Panc1 (cell line): ENCODE measurements at regions not wholly inside any gene's neighbourhood (a gene's known extent, or its start where the extent isn't known, plus 50 kb on each side); places are given as distances from the start of the nearest gene placed in this dataset.
"Not testable (repeated sequence)": the region's sequence is repeated elsewhere in the genome, so short reads cannot be mapped to it uniquely, and the experiment has no call there.

Experiments used
- ATAC-seq: fragments of 200-7000 bp; cut with Tn5 transposase; 2 replicates; pipeline ENCODE4 v1.9.1; 2020; ENCODE audit warnings: mild to moderate bottlenecking, moderate library complexity
- BruUV-seq: library from RNA; stranded (reverse); fragments of 400-500 nt; replicated peaks from 2 replicates; lab custom pipeline; 2021; lab: Mats Ljungman, UMichigan
- CTCF ChIA-PET: fragments of 300-600 bp; sonication (Branson Sonifier 250); formaldehyde crosslinking; loops from one replicate; lab custom pipeline; 2022; ENCODE audit warnings: antibody characterized with exemption; lab: Charles Lee
- POLR2A ChIA-PET: fragments of 300-600 bp; sonication (Branson Sonifier 250); formaldehyde crosslinking; loops from one replicate; lab custom pipeline; 2022; ENCODE audit warnings: antibody characterized with exemption; lab: Charles Lee
- DNase-seq: peaks from one replicate; pipeline ENCODE4 v3.0.0-alpha.2; 2010; ENCODE audit warnings: low read depth, low spot score
- H3K27ac ChIP-seq: 2 replicates; pipeline ENCODE4 v1.5.1; 2011; ENCODE audit warnings: mild to moderate bottlenecking, low read length, inconsistent platforms
- H3K27me3 ChIP-seq: fragments of 200-500 bp; sonication (Bioruptor generic); 2 replicates; pipeline ENCODE4 v1.6.0; 2014; ENCODE audit warnings: low read length, inconsistent platforms; ENCODE audit not compliant: control insufficient read depth, insufficient read depth
- H3K36me3 ChIP-seq: fragments of 200-500 bp; sonication (Bioruptor generic); 2 replicates; pipeline ENCODE4 v1.5.1; 2014; ENCODE audit warnings: inconsistent platforms, mild to moderate bottlenecking, low read length, moderate library complexity; ENCODE audit not compliant: control insufficient read depth, insufficient read depth
- H3K4me1 ChIP-seq: 2 replicates; pipeline ENCODE4 v1.5.1; 2011; ENCODE audit warnings: inconsistent platforms, mild to moderate bottlenecking, low read length, moderate library complexity; ENCODE audit not compliant: control insufficient read depth, insufficient read depth
- H3K4me3 ChIP-seq, 2 experiments: 2 replicates each; pipeline ENCODE4 v1.5.1; 2011 to 2012; ENCODE audit warnings: low read depth in 2 of 2, low read length in 2 of 2, mild to moderate bottlenecking in 2 of 2, inconsistent platforms in 1 of 2, moderate library complexity in 1 of 2
- H3K9me3 ChIP-seq: fragments of 200-500 bp; sonication (Bioruptor generic); 2 replicates; pipeline ENCODE4 v1.5.1; 2014; ENCODE audit warnings: low read depth, mild to moderate bottlenecking, inconsistent platforms, low read length, moderate library complexity; ENCODE audit not compliant: control insufficient read depth, insufficient read depth
- POLR2AphosphoS5 ChIP-seq: IDR thresholded peaks from 2 replicates; pipeline ENCODE4 v1.6.1; 2012; ENCODE audit warnings: mild to moderate bottlenecking, low read depth, low read length, moderate library complexity
- SIN3A ChIP-seq: IDR thresholded peaks from 2 replicates; pipeline ENCODE4 v1.6.1; 2012; ENCODE audit warnings: low read depth, mild to moderate bottlenecking, low read length, moderate library complexity, borderline replicate concordance; ENCODE audit not compliant: insufficient read depth
- TCF7L2 ChIP-seq: IDR thresholded peaks from 2 replicates; pipeline ENCODE4 v1.6.1; 2011; ENCODE audit warnings: mild to moderate bottlenecking, low read depth, low read length, inconsistent platforms
- in situ Hi-C: cut with HindIII; loops from 2 replicates; pipeline ENCODE4 v1.10.0; 2016; ENCODE audit warnings: low sequenced_read_pairs, low pct_unique_long_range_greater_than_20kb
- intact Hi-C: fragments of 100-400 bp; cut with micrococcal nuclease; formaldehyde crosslinking; loops from one replicate; pipeline ENCODE4 v1.10.0; 2022; ENCODE audit not compliant: unreplicated experiment
- TF ChIP-seq, protein P1 (sequence below), 2 experiments: IDR thresholded peaks; 2 replicates each; pipeline ENCODE4 v1.6.1; 2011 to 2012; ENCODE audit warnings: low read depth in 2 of 2, control low read depth in 1 of 2, low read length in 1 of 2, mild to moderate bottlenecking in 1 of 2, moderate library complexity in 1 of 2; ENCODE audit not compliant: insufficient read depth in 1 of 2
- TF ChIP-seq, protein P2 (sequence below): fragments of 450-650 bp; IDR thresholded peaks from 2 replicates; pipeline ENCODE4 v1.5.1; 2017; ENCODE audit warnings: mild to moderate bottlenecking

DNA sequence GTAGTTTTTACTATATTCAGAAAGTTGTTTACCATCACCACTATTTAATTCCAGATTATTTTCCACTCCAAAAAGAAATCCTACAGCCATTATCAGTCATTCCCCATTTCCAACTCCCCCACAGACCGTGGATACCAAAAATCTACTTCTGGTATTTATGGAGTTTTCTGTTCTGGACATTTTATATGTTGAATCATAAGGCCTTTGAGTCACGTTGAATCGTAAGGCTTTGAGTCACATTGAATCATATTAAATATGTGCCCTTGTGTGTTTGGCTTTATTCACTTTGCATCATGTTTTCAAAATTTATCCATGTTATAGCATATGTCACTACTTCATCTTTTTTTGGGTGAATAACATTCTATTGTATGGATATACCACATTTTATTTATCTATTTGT, 454.1 kb upstream of the NUDT12 start:
- Histone ChIP-seq H3K36me3 (no peaks in the 10 kb centered on the region), H3K9me3 (peaks cover 13% of the 10 kb centered on the region; the same call in 1 of the 2 replicates), H3K27ac (no peak overlapping the region), H3K4me1 (no peaks in the 10 kb centered on the region), H3K27me3 (no peaks in the 10 kb centered on the region), H3K4me3 (no peak overlapping the region)
- TF ChIP-seq, protein P1, sequence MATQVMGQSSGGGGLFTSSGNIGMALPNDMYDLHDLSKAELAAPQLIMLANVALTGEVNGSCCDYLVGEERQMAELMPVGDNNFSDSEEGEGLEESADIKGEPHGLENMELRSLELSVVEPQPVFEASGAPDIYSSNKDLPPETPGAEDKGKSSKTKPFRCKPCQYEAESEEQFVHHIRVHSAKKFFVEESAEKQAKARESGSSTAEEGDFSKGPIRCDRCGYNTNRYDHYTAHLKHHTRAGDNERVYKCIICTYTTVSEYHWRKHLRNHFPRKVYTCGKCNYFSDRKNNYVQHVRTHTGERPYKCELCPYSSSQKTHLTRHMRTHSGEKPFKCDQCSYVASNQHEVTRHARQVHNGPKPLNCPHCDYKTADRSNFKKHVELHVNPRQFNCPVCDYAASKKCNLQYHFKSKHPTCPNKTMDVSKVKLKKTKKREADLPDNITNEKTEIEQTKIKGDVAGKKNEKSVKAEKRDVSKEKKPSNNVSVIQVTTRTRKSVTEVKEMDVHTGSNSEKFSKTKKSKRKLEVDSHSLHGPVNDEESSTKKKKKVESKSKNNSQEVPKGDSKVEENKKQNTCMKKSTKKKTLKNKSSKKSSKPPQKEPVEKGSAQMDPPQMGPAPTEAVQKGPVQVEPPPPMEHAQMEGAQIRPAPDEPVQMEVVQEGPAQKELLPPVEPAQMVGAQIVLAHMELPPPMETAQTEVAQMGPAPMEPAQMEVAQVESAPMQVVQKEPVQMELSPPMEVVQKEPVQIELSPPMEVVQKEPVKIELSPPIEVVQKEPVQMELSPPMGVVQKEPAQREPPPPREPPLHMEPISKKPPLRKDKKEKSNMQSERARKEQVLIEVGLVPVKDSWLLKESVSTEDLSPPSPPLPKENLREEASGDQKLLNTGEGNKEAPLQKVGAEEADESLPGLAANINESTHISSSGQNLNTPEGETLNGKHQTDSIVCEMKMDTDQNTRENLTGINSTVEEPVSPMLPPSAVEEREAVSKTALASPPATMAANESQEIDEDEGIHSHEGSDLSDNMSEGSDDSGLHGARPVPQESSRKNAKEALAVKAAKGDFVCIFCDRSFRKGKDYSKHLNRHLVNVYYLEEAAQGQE (IDR thresholded peaks at IDR 0.05; ENCODE audit: insufficient read depth in 1 of 2, low read depth in 2 of 2, low read length in 1 of 2): no peak
- TF ChIP-seq SIN3A: no peak
- no peak for TF ChIP-seq POLR2AphosphoS5
- TF ChIP-seq, protein P2, sequence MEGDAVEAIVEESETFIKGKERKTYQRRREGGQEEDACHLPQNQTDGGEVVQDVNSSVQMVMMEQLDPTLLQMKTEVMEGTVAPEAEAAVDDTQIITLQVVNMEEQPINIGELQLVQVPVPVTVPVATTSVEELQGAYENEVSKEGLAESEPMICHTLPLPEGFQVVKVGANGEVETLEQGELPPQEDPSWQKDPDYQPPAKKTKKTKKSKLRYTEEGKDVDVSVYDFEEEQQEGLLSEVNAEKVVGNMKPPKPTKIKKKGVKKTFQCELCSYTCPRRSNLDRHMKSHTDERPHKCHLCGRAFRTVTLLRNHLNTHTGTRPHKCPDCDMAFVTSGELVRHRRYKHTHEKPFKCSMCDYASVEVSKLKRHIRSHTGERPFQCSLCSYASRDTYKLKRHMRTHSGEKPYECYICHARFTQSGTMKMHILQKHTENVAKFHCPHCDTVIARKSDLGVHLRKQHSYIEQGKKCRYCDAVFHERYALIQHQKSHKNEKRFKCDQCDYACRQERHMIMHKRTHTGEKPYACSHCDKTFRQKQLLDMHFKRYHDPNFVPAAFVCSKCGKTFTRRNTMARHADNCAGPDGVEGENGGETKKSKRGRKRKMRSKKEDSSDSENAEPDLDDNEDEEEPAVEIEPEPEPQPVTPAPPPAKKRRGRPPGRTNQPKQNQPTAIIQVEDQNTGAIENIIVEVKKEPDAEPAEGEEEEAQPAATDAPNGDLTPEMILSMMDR: no peak
- no peak for TF ChIP-seq TCF7L2
- POLR2A ChIA-PET: no interaction called here
- no peak for ATAC-seq
- CTCF ChIA-PET: no interaction called here
- no peak for DNase-seq
- intact Hi-C loops (no loop called here), in situ Hi-C loops (no loop called here)
- BruUV-seq: no TSS peak

DNA sequence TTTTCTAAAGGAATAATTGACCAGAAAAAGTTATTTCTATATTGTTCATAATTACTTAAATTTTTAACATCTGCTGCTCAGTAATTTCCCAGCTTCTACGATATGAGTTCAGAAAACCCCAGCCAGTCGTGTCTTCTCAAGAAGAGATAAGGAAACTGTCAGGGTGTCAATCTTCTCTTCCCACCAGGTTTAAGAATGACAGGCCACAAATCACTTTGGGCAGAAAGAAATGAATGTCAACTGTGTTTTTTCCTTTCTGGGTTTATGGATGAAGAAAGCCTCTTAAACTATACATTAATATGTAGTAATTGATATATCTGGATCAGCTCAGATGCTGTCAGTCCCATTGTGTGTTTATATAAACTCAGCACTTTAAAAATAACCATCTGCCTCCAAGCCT, 453.2 kb upstream of the NUDT12 start:
- H3K4me1 ChIP-seq: no peaks in the 10 kb centered on the region
- ATAC-seq (no peak), DNase-seq (no peak)
- TF ChIP-seq TCF7L2: no peak
- TF ChIP-seq, protein P1 (IDR thresholded peaks at IDR 0.05; ENCODE audit: insufficient read depth in 1 of 2, low read depth in 2 of 2, low read length in 1 of 2): no peak
- TF ChIP-seq, protein P2: no peak
- no peak for TF ChIP-seq SIN3A
- TF ChIP-seq POLR2AphosphoS5: no peak
- H3K27ac ChIP-seq: no peak overlapping the region
- in situ Hi-C loops (no loop called here), intact Hi-C loops (no loop called here)
- POLR2A ChIA-PET: no interaction called here
- no peaks in the 10 kb centered on the region for H3K36me3 ChIP-seq
- no peak overlapping the region for H3K4me3 ChIP-seq
- no peaks in the 10 kb centered on the region for H3K27me3 ChIP-seq
- CTCF ChIA-PET: no interaction called here
- H3K9me3 ChIP-seq: peaks cover 13% of the 10 kb centered on the region; the same call in 1 of the 2 replicates
- no TSS peak for BruUV-seq

DNA sequence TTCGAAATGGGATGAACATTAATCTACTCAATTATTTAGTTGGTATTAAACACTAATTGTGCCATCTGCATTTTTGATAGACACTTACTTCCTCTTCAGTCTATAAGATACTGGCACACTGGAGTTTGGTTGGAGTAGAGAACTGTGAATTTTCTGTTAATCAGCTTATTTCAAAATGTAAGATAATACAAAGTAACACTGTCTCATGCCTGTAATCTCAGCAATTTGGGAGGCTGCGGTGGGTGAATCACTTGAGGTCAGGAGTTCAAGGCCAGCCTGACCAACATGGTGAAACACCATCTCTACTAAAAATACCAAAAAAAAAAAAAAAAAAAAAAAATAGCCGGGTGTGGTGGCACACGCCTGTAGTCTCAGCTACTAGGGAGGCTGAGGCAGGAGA, 440.2 kb upstream of the NUDT12 start:
- H3K27ac ChIP-seq, CTCF ChIA-PET, POLR2A ChIA-PET, H3K36me3 ChIP-seq, H3K4me1 ChIP-seq, H3K9me3 ChIP-seq, H3K4me3 ChIP-seq, H3K27me3 ChIP-seq, in situ Hi-C loops, DNase-seq, ATAC-seq, BruUV-seq, intact Hi-C loops: not testable (repeated sequence)
